CD4-positive, alpha-beta T cell treated with Interleukin-21 for 1 hour (primary cell): ENCODE measurements at regions not wholly inside any gene's neighbourhood (a gene's known extent, or its start where the extent isn't known, plus 50 kb on each side); places are given as distances from the start of the nearest gene placed in this dataset.

Experiments used
- DNase-seq: peaks from one replicate; pipeline ENCODE4 v3.0.0-alpha.2; 2020

DNA sequence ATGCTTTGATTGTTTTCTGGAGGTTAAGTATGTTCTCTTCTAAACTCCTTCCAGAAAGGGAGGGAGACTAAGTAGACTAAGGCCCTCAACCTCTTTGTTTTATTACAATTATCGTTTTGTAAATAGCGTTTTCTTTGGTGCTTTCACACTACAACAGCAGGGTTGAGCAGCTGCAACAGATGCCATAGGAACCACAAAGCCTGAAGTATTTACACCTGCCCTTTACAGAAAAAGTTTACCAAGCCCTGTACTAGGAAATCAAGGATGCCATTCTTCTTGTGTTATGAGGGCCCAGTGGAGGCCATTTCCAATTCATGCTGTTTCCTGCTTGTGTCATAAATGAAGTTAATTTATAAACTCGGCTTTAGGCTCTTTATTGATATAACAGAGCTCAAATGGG lies 914.8 kb downstream of the DCDC2C start:
- DNase-seq, result no peak

DNA sequence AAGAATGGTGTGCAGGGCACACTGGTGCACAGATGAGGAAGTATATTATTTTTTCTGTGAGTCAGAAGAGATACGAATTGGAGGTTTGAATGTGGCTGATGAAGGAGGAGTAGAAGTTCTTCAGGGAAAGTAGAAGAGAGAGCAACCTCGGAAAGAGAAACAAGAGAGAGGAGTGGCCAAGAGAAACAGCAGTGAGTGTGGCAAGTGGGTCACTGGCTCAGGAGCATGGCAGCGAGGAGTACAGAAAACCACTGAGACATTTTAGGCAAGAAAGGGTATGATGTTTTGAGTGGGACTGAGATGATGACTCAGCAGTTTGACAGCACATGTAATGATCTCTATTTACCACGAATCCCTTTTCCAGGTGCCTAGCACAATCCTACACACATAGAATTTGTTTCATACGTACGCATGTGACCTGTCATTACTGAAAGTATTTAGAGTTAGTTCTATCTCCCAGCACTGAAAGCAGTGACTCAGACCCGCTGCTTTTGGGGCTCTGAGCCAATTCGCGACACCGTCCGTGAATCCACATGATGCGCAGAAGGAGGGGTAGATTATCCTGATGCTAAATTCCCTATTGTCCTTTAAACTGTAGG lies 915.4 kb downstream of the DCDC2C start:
- no peak for DNase-seq

DNA sequence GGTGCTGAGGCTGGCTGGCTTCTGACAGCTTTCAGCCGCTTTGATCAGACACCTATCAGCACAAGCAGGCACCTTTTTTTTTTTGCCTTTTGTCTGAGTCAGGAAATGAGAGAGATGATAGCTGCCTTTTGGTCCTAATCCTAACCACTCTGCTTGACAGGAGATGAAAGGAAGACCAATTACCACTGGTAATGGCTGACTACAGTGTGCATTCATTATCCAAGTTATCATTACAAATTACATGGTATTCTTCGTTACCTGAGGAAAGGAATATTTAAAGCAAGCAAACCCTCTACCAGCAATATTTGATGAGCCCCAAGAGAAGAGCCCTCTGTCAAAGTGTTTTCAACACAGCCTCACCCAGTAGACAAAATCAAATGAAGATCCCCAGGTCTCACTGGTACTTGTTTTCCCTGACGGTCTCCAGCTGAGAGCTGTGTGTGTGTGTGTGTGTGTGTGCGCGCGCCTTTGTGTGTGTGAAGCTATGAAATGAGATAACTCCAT lies 925.7 kb downstream of the DCDC2C start:
- DNase-seq, result no peak

DNA sequence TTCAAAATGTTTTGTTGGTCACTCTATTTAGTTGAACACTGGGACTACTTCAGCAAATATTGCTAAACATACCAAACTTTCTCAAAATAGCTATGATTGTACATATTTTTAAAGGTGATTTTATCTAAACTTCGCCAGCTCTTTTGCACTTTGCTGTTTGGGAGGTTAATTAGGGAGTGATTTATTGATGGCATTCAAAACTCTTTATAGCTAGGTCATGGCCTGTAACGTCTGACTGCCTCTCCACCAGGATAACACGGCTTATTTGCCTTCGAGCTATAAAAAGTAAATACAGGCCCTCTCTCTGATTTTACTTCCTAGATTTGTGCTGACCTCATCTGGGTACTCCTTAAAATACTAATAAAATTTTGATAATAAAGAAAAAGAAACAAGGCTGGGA lies 931.9 kb downstream of the DCDC2C start:
- no peak for DNase-seq

DNA sequence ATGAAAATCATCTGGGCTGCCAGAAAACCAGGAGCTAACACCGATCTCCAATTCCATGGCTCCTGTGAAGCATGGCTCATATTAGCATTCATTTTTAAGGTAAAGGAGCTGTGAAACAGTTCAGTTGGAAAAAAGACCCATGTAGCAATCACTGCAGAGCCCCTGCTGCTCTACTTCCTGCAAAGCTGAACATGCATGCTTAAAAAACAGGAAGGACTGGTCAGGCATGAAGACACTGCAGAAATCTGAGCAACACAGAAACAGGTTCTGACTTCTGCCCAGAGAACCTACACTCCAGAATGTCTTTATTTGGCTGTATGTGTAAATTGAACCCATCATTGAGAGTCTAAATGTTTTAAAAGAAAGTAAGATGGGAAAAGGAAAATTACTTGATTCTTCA lies 950.6 kb downstream of the DCDC2C start:
- no peak for DNase-seq

DNA sequence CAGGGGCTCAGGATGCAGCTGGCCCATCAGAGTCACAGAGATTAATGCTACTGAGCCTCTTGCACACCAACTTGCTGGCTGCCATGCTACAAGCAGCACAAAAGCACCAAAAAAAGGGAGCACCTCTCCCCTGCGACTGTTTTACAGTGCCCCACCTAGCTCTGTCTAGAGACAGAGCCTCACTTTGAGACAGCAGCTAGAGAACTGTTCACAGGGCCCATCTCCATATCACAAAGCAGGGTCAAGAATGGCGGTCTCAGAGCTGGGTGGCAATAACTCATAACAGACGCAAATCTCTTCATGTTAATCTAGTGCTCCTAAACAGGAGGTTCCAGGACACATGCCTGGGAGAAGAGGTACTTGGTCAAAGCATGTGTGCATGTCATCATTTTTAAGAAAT lies 953.0 kb downstream of the DCDC2C start:
- no peak for DNase-seq

GRCh38 chr2:4662161-4662779 lies 958.9 kb downstream of the DCDC2C start:
- no peak for DNase-seq

DNA sequence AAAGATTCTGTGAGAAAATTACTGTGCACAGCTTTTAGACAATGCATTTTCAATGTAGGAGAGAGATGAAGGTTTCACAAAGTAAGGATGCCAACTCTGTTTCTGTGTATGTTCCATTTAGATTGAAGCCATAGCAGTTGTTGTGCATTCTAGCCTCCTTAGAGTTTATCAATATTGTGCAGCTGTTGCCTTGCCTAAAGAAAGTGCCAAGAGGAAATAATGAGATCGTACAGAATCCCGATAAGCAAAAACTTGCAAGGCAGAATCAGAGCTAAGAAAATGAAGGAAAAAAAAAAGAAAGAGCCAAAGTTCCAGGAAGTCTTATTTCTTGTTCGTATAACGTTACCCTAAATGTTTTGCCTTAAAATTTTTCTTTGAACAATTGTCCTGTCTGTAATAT lies 965.0 kb downstream of the DCDC2C start:
- DNase-seq, result no peak

DNA sequence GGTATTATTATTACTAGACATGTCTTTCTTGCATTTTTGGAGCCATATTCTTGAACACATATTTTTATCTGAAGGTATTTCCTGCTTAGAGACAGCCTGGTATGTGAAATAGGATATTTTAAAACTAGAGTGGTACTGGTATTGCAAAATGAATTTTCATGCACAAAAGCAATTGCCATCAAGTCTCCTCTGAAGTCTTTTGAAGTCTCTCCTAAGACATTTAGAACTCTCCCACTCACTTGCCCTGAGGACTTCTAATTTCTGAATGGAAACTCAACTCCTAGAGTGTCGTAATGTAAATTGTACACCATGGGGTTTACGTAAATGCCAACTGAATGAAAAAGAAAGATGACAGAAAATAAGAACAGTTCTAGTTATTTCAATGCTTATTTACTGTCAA lies 967.0 kb downstream of the DCDC2C start:
- no peak for DNase-seq

DNA sequence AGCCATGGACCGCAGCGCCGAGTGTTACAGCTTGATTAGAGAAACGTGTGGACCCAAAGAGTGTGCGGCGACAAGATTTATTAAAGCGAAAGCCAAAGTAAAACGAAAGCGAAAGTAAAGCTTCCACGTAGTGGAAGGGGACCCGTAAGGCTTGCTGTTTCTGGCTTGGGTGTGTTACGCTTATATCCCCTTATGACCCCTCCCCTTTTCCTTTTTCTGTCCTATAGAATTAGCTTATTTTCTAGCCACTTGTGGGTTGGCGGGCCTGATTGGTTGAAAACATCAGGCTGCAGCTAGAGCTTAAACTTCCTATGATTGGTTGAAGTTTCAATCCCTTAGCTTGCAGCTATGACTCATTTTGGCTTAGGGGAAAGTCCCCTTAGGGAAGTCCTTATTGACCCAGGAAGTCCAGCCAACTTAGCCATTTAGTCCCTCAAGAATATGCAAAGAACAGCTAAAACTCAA lies 969.7 kb downstream of the DCDC2C start:
- DNase-seq, result peak; percentile 17

- DNase-seq, result peak; percentile 7
These were observed 970.6 kb downstream of the DCDC2C start for GRCh38 chr2:4674007-4674406.

- no peak for DNase-seq
These were observed 971.9 kb downstream of the DCDC2C start for GRCh38 chr2:4675295-4675694.

GRCh38 chr2:4678927-4679326 lies 975.6 kb downstream of the DCDC2C start:
- DNase-seq, result no peak

DNA sequence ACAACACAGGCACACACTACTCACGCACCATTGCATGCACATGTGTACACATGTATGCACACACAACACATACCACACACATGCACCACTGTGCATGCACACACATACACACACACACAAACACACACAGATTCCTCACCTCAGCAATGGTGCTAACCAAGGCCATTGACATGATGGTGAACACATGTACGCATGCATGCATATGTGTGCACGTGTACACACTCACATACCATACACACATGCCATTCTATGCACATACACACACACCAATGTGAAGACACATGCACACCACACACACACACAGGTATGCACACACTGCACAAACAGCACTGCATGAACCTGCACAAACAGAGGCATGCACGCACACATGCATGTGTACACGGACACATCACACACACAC lies 976.0 kb downstream of the DCDC2C start:
- no peak for DNase-seq

DNA sequence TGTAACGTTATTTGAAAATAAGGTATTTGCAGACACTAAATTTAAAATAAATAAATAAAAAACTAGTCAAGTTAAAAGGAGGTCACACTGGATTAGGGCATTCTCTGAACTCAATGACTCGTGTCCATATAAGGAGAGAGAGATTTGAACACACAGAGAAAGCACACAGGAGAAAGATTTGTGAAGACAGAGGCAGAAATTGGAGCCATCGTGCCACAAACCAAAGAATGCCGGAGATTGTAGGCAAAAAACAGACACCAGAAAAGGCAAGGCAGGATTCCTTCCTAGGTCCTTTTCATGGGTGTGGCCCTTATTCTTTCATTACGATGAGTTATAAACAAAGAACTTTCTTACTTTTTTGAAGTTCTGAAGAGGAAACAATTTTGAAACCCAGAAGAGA lies 981.5 kb downstream of the DCDC2C start:
- no peak for DNase-seq

- DNase-seq, result no peak
These were observed 987.5 kb downstream of the DCDC2C start for GRCh38 chr2:4690913-4691312.

DNA sequence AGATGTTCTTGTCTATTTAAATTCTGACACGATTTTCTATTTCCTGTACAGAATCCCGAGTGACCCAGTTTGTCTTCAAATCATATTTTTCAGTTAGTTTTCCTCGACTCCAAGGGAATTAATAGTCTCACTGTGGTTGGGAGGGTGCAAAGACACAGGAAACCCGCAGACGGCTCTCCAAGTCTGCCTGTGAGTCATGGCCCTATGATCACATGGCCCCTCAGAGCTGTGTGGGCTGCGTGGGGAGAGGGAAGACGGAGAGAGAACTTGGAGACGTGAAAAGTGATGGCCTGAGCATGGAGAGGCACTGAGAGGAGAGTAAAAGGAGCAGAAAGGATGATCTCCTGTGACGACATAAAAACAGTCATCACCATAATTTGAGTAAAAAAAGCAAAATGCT lies 989.9 kb downstream of the DCDC2C start:
- DNase-seq, result no peak

DNA sequence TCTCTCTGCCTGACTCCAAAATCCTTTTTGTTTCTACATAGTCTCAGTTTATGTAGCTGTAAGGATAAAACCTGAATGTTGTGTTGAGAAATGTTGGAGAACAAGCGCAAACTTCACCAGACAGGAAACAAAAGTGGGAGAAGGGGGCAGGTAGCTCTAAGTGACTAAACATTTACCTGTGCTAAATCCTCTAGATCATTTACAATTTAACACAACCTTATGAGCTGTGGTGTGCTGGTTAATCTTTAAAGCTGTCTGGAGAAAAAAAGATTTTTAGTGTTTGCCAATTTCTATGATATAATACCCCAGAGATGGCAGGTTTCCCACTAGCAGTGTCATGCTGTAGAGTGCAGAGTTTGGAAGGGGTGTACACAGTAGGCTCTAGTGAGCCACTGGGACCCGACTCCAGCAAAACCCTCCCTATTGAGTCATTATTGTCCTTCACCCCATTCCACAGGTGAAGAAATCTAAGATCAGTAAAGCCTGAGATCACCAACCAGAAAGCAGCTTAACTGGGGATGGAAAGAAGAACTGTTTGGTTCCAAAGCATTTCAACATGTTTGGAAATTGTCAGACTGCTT lies 992.0 kb downstream of the DCDC2C start:
- no peak for DNase-seq

DNA sequence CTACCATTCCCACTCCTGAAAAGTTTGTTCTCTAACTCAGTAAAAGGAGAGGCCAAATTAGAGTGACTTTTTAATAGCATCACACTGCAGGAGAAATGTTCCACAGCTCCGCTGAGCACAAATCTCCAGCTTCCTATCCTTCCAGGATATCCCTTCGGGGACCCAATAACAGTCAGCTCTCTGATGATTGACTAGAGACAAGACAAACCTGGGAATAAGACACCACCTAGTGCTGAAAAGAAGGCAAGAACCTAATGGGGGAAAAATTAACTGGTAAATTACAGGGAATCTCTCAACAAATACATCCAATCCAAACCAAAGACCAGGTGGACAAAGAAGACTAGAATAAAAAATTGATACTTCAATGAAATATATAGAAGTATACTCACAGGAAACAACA lies 977.1 kb upstream of the SOX11 start:
- DNase-seq, result no peak

DNA sequence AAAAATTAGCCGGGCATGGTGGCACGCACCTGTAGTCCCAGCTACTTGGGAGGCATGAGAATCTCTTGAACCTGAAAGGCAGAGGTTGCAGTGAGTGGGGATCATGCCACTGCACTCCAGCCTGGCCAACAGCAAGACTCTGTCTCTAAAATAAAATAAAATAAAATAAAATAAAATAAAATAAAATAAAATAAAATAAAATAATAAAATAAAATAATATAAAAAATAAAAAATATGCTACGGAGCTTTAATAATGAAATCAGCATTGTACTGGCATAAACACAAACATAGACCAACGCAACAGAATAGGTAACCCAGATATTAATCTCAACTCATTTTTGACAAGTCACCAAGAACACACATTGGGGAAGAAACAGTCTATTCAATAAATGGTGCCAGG lies 973.4 kb upstream of the SOX11 start:
- DNase-seq, result no peak

DNA sequence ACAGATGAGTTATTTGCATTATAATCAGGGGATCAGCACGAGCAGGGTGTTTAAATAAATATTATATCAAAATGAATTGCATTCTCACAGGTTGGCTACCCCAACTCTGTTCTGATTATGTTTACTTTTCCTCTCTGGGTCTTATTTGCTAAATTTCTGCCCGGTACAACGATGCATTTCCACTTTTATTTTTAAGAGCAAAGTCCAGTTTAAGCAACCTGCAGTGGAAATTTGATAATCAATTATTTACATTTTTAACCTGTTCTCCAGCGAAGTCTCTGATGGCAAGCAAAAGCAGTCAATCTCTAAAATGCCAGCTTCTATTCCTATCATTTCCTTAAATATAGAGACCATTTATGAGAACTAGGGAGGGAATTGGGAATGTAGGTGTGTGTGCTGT lies 966.6 kb upstream of the SOX11 start:
- no peak for DNase-seq

DNA sequence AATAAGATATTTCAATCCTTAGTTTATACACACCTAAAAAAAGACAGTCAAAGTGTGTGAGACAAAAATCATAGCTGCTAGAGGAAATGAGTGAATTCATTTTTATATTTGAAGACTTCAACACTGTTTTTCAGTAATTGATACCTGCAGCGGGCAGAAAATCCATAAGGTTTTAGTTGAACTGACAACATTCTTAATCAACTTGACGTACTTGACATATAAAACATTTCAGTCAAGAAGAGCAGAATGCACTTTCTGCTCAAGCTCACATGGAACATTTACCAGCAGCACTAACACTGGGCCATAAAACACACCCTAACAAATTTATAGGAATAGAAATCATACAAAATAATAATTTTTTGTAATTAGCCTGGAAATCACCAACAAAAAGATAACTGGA lies 959.6 kb upstream of the SOX11 start:
- DNase-seq, result no peak

GRCh38 chr2:4745056-4745991 lies 946.9 kb upstream of the SOX11 start:
- no peak for DNase-seq

DNA sequence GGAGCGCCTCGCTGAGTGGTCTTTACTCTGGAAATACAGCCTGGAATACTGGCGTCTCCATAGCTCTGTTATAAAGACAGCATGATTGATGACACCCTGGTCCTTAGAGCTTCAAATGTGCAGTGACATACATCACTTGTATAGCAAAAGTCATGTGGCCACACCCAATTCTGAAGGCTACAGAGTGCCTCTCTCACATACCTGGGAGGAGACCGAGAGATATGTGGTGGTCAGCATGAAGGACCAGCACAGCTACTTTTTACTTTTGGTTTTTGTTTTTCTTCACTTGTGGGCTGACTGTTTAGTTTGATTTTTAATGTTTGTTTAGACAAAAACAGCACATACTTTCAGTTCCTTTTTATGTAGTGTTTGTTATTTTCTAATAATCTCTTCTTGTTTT lies 938.5 kb upstream of the SOX11 start:
- no peak for DNase-seq
